K562 (cell line): ENCODE measurements at regions not wholly inside any gene's neighbourhood (a gene's known extent, or its start where the extent isn't known, plus 50 kb on each side); places are given as distances from the start of the nearest gene placed in this dataset.

Experiments used
- DNMT1 ChIP-seq: fragments of 450-650 bp; IDR thresholded peaks from 2 replicates; pipeline ENCODE4 v1.6.1; 2016; ENCODE audit warnings: antibody characterized with exemption, mild to moderate bottlenecking
- JUNB ChIP-seq: fragments of 450-650 bp; formaldehyde crosslinking; conservative IDR thresholded peaks from 2 replicates; pipeline ENCODE4 v1.4.0; 2020; ENCODE audit warnings: mild to moderate bottlenecking
- JUND ChIP-seq, 2 experiments: IDR thresholded peaks; 2 replicates in 1 of 2; 3 replicates in 1 of 2; pipeline ENCODE4 v1.6.1; 2011; ENCODE audit warnings: borderline replicate concordance in 2 of 2, low read depth in 2 of 2, low read length in 2 of 2, improper control_type of control experiment in 1 of 2, missing biosample characterization in 1 of 2, missing genetic modification characterization in 1 of 2, missing genetic modification reagents in 1 of 2
- MNT ChIP-seq, 2 experiments: fragments of 450-650 bp; conservative IDR thresholded peaks; 2 replicates each; pipeline ENCODE4 v1.6.1; 2017; ENCODE audit warnings: mild to moderate bottlenecking in 2 of 2, moderate library complexity in 2 of 2
- NEUROD1 ChIP-seq: fragments of 150-350 bp; IDR thresholded peaks from 2 replicates; pipeline ENCODE4 v1.6.1; 2014; ENCODE audit warnings: borderline replicate concordance, low read length, low read depth; ENCODE audit not compliant: partially characterized antibody
- NUFIP1 ChIP-seq: fragments of 450-650 bp; IDR thresholded peaks from 2 replicates; pipeline ENCODE4 v1.6.1; 2018; ENCODE audit not compliant: partially characterized antibody
- POLR2H ChIP-seq: IDR thresholded peaks from 2 replicates; pipeline ENCODE4 v1.6.1; 2016; ENCODE audit warnings: missing genetic modification characterization, low read depth, mild to moderate bottlenecking, control low read depth, missing compliant biosample characterization, moderate library complexity
- PTTG1 ChIP-seq: fragments of 450-650 bp; IDR thresholded peaks from 2 replicates; pipeline ENCODE4 v1.6.1; 2016; ENCODE audit warnings: low read depth, mild to moderate bottlenecking, missing genetic modification characterization, missing compliant biosample characterization
- RCOR1 ChIP-seq, 2 experiments: IDR thresholded peaks; 2 replicates each; pipeline ENCODE4 v1.6.1; 2012; ENCODE audit warnings: low read depth in 2 of 2, low read length in 2 of 2, borderline replicate concordance in 1 of 2, improper control_type of control experiment in 1 of 2
- STAT6 ChIP-seq: sonication (generic); formaldehyde crosslinking; IDR thresholded peaks from 2 replicates; pipeline ENCODE4 v1.8.1; 2023; ENCODE audit warnings: mild to moderate bottlenecking, missing genetic modification reagents
- ZBTB7A ChIP-seq: IDR thresholded peaks from 2 replicates; pipeline ENCODE4 v1.6.1; 2011; ENCODE audit warnings: low read depth, mild to moderate bottlenecking, low read length, moderate library complexity, borderline replicate concordance; ENCODE audit not compliant: control insufficient read depth
- ZNF436 ChIP-seq: fragments of 250-450, 450-650 bp; sonication (Bioruptor Pico); formaldehyde crosslinking; IDR thresholded peaks from 2 replicates; pipeline ENCODE4 v1.7.0; 2020; ENCODE audit warnings: mild to moderate bottlenecking
- TF ChIP-seq, protein P1 (sequence below): sonication (generic); formaldehyde crosslinking; IDR thresholded peaks from 2 replicates; pipeline ENCODE4 v1.8.0; 2022; ENCODE audit warnings: mild to moderate bottlenecking, missing genetic modification reagents

DNA sequence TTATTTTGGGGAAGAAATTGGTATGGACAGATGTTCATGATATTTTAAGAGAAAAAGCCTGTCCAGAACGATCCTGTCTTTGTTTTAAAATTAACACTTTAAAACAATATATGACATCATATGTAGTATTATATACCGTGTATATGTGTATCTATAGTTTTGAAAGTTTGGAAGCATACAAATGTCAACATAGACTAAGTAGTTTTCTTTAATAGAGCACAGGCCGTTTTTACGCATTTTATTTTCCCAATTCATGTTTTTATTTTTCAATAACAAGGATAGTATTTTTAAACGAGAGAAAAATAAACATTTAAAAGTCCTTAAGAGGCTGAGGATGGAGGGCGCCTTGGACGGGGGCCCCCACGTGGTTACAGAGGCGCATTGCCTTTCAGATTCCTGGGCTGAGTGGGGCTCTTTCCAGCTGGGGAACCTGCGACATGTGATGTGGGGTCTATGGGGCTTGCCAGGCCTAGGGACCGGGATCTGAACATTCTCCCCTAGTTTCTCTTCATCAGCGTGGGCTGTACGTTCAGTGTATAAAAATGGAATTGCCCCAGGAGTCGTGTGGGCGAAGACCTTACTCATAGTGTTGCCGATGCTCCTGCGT lies 127.8 kb upstream of the ZNF746 start (continued):
- TF ChIP-seq NEUROD1 (no peak), RCOR1 (IDR thresholded peaks at IDR 0.05; ENCODE audit: borderline replicate concordance in 1 of 2, low read depth in 2 of 2, low read length in 2 of 2) (0 out of 4 replicates have a peak, but pooled peaks of 1 of the 2 experiments have one; percentile 38), ZNF436 (CRISPR knock-in tag) (no peak), STAT6 (CRISPR knock-in tag) (peak; percentile 51; the same call in 1 of the 2 replicates), DNMT1 (no peak), POLR2H (tag) (peak; percentile 66; the same call in 1 of the 2 replicates), NUFIP1 (no peak), JUND (IDR thresholded peaks at IDR 0.05; ENCODE audit: borderline replicate concordance, low read depth, low read length) (no peak), JUND (tag; IDR thresholded peaks at IDR 0.05; ENCODE audit: borderline replicate concordance, low read depth, low read length) (peak; percentile 52; the same call in 2 of the 3 replicates), JUNB (CRISPR knock-in tag) (no peak), ZBTB7A (peak; percentile 65), PTTG1 (tag) (no peak), MNT (conservative IDR thresholded peaks at IDR 0.05) (peak; percentile 57 to 62; a peak in 3 of 4 replicates)
- TF ChIP-seq, protein P1, sequence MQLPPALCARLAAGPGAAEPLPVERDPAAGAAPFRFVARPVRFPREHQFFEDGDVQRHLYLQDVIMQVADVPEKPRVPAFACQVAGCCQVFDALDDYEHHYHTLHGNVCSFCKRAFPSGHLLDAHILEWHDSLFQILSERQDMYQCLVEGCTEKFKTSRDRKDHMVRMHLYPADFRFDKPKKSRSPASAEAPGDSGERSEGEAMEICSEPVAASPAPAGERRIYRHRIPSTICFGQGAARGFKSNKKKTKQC, result 0 out of 2 replicates have a peak, but pooled peaks have one; percentile 55
